K562 (cell line): ENCODE measurements at regions not wholly inside any gene's neighbourhood (a gene's known extent, or its start where the extent isn't known, plus 50 kb on each side); places are given as distances from the start of the nearest gene placed in this dataset.

Source experiments
- DMBX1 ChIP-seq: fragments of 250-450 bp; sonication (Bioruptor Pico); IDR thresholded peaks from 2 replicates; pipeline ENCODE4 v1.8.0; 2022; ENCODE audit warnings: inconsistent platforms, mild to moderate bottlenecking, moderate library complexity, borderline replicate concordance
- HNRNPLL ChIP-seq: fragments of 200-400 bp; formaldehyde crosslinking; IDR thresholded peaks from 2 replicates; pipeline ENCODE4 v1.6.1; 2017; ENCODE audit warnings: low read length, low read depth, mild to moderate bottlenecking; ENCODE audit not compliant: poor library complexity, severe bottlenecking
- NFATC3 ChIP-seq: fragments of 450-650 bp; IDR thresholded peaks from 2 replicates; pipeline ENCODE4 v1.6.1; 2017; ENCODE audit warnings: mild to moderate bottlenecking
- RBFOX2 ChIP-seq: fragments of 200-400 bp; formaldehyde crosslinking; IDR thresholded peaks from 2 replicates; pipeline ENCODE4 v1.6.1; 2017; ENCODE audit warnings: low read depth, mild to moderate bottlenecking, low read length, moderate library complexity
- TCF3 ChIP-seq: sonication (generic); formaldehyde crosslinking; IDR thresholded peaks from 2 replicates; pipeline ENCODE4 v1.4.0; 2020; ENCODE audit warnings: mild to moderate bottlenecking, missing genetic modification reagents
- TF ChIP-seq, protein P1 (sequence below): sonication (generic); formaldehyde crosslinking; IDR thresholded peaks from 2 replicates; pipeline ENCODE4 v1.8.0; 2022; ENCODE audit warnings: mild to moderate bottlenecking, missing genetic modification reagents
- TF ChIP-seq, protein P2 (sequence below): fragments of 250-450 bp; sonication (Bioruptor Pico); IDR thresholded peaks from 2 replicates; pipeline ENCODE4 v1.8.0; 2022; ENCODE audit warnings: inconsistent platforms
- TF ChIP-seq, protein P3 (sequence below), 2 experiments: IDR thresholded peaks in 1 of 2; conservative IDR thresholded peaks in 1 of 2; 2 replicates each; pipeline ENCODE4 v1.6.1; 2016; ENCODE audit warnings: low read depth in 2 of 2, mild to moderate bottlenecking in 1 of 2, missing compliant biosample characterization in 1 of 2, missing genetic modification characterization in 1 of 2, moderate library complexity in 1 of 2

DNA sequence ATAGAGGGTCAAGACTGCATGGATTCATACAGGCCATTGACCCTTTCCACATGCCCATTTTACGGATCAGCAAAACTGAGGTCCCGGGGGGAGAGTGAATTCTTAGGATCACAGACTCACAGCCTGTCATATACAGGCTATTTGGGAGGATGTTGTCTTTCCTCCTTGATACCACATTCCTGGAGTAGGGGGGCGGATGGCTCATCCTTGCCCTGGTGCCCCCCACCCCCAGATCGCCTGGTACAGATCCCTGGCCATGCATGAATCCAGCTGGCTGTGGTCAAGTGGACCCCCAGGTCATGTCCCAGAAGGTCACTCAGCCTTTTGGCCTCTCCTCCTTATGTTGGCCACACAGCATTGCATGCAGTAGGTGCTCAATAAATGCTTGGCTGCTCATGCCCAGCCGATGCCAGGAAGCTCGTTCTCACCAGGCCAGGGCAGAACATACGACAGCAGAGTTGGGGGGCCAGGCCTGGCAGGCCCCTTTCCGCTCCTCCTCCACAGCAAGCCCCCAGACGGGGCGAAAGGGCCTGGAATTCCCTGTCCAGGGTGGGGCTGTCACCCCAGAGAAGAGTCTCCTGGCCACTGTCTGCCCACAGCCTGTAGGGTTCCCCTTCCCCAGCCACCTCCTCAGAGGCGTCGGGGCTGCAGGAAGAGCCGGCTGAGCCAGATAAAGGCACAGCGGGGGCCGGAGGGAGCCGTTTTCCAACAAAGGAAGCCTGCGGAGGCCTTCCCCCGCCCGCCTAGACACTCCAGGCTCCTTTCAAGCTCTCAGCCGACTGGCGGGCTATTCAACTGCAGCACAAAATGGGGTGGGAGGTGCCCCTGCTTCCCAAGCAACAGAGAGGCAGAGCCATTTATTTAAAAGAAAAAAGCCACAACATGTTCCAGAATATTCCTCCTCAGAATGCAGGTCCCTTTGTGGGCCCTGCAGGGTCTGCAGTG lies 215.7 kb upstream of the CIBAR2 start (continued):
- TF ChIP-seq HNRNPLL: peak; percentile 35
- TF ChIP-seq TCF3: peak; percentile 76
- TF ChIP-seq, protein P1, sequence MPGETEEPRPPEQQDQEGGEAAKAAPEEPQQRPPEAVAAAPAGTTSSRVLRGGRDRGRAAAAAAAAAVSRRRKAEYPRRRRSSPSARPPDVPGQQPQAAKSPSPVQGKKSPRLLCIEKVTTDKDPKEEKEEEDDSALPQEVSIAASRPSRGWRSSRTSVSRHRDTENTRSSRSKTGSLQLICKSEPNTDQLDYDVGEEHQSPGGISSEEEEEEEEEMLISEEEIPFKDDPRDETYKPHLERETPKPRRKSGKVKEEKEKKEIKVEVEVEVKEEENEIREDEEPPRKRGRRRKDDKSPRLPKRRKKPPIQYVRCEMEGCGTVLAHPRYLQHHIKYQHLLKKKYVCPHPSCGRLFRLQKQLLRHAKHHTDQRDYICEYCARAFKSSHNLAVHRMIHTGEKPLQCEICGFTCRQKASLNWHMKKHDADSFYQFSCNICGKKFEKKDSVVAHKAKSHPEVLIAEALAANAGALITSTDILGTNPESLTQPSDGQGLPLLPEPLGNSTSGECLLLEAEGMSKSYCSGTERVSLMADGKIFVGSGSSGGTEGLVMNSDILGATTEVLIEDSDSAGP: no peak
- no peak for TF ChIP-seq NFATC3
- peak; percentile 49 for TF ChIP-seq RBFOX2
- TF ChIP-seq, protein P2, sequence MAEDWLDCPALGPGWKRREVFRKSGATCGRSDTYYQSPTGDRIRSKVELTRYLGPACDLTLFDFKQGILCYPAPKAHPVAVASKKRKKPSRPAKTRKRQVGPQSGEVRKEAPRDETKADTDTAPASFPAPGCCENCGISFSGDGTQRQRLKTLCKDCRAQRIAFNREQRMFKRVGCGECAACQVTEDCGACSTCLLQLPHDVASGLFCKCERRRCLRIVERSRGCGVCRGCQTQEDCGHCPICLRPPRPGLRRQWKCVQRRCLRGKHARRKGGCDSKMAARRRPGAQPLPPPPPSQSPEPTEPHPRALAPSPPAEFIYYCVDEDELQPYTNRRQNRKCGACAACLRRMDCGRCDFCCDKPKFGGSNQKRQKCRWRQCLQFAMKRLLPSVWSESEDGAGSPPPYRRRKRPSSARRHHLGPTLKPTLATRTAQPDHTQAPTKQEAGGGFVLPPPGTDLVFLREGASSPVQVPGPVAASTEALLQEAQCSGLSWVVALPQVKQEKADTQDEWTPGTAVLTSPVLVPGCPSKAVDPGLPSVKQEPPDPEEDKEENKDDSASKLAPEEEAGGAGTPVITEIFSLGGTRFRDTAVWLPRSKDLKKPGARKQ (CRISPR knock-in tag): no peak
- no peak for TF ChIP-seq DMBX1 (CRISPR knock-in tag)
- TF ChIP-seq, protein P3, sequence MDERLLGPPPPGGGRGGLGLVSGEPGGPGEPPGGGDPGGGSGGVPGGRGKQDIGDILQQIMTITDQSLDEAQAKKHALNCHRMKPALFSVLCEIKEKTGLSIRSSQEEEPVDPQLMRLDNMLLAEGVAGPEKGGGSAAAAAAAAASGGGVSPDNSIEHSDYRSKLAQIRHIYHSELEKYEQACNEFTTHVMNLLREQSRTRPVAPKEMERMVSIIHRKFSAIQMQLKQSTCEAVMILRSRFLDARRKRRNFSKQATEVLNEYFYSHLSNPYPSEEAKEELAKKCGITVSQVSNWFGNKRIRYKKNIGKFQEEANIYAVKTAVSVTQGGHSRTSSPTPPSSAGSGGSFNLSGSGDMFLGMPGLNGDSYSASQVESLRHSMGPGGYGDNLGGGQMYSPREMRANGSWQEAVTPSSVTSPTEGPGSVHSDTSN (CRISPR knock-in tag; IDR thresholded peaks at IDR 0.05; ENCODE audit: low read depth): no peak
- TF ChIP-seq, protein P3 (tag; conservative IDR thresholded peaks at IDR 0.05; ENCODE audit: low read depth): no peak
